ENCODE measurements at regions not wholly inside any gene's neighbourhood (a gene's known extent, or its start where the extent isn't known, plus 50 kb on each side); places are given as distances from the start of the nearest gene placed in this dataset.
"Not testable (repeated sequence)": the region's sequence is repeated elsewhere in the genome, so short reads cannot be mapped to it uniquely, and the experiment has no call there.

DNA sequence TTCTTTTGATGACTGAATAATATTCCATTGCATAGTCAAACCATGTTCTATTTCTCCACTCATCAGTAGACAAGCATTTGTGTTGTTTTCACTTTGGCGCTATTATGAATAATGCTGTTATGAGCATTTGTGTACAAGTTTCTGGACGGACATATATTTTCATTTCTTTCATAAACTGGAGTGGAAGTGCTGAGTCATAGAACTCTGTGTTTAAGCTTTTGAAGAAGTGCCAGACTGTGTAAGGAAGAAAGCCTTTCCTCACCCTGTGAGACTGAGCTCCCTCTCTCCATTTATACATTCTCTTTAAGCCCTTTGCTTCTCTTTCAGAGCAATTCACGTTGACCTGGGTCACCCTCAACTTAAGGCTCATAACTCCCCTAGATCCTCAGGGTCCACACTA is 169.5 kb downstream of the OTOP1 start:
- not testable (repeated sequence) for H3K79me2 ChIP-seq (ENCODE audit: insufficient read depth, low read length); H3K9me2 ChIP-seq (replicated peaks; ENCODE audit: low read depth, low read length); H3K9ac ChIP-seq (ENCODE audit: low read depth, low read length, poor library complexity, severe bottlenecking); H2AFZ ChIP-seq (ENCODE audit: low read length); H3K4me1 ChIP-seq (ENCODE audit: insufficient read depth, low read length, poor library complexity, severe bottlenecking); H3K27me3 ChIP-seq (ENCODE audit: insufficient read depth, low read length, poor library complexity, severe bottlenecking); H3F3A ChIP-seq (ENCODE audit: low read depth); H3K9me3 ChIP-seq (ENCODE audit: insufficient read depth, low read depth, low read length); H3K4me3 ChIP-seq (ENCODE audit: low read length, poor library complexity, severe bottlenecking); H3K4me2 ChIP-seq (ENCODE audit: low read depth, low read length, poor library complexity, severe bottlenecking); H4K20me1 ChIP-seq (ENCODE audit: insufficient read depth, low read length, poor library complexity, severe bottlenecking); H3K36me3 ChIP-seq (ENCODE audit: insufficient read depth, low read length)

DNA sequence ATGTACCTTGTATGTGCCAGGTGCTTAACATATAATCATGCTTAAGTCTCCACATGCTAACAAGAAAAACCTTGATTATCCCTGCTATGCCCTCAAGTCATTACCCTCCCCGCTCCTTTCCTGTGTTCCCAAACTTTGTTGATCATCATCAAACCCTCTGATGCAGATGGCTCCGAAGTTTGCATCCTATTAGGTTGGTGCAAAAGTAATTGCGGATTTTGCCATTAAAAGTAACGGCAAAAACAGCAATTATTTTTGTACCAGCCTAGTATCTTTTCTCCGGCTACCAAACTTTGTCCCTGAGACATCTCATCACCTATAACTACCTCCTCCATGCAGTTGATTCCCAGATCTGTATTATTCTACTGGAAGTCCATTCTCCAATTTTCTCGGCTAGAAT is 142.6 kb downstream of the OTOP1 start:
- not testable (repeated sequence) for H2AFZ ChIP-seq (ENCODE audit: low read length); H3K4me2 ChIP-seq (ENCODE audit: low read depth, low read length, poor library complexity, severe bottlenecking); H3K4me1 ChIP-seq (ENCODE audit: insufficient read depth, low read length, poor library complexity, severe bottlenecking); H3K9ac ChIP-seq (ENCODE audit: low read depth, low read length, poor library complexity, severe bottlenecking); H3K79me2 ChIP-seq (ENCODE audit: insufficient read depth, low read length); H3K4me3 ChIP-seq (ENCODE audit: low read length, poor library complexity, severe bottlenecking); H3K27me3 ChIP-seq (ENCODE audit: insufficient read depth, low read length, poor library complexity, severe bottlenecking); H4K20me1 ChIP-seq (ENCODE audit: insufficient read depth, low read length, poor library complexity, severe bottlenecking); H3K36me3 ChIP-seq (ENCODE audit: insufficient read depth, low read length); H3K9me3 ChIP-seq (ENCODE audit: insufficient read depth, low read depth, low read length); H3F3A ChIP-seq (ENCODE audit: low read depth); H3K9me2 ChIP-seq (replicated peaks; ENCODE audit: low read depth, low read length)

DNA sequence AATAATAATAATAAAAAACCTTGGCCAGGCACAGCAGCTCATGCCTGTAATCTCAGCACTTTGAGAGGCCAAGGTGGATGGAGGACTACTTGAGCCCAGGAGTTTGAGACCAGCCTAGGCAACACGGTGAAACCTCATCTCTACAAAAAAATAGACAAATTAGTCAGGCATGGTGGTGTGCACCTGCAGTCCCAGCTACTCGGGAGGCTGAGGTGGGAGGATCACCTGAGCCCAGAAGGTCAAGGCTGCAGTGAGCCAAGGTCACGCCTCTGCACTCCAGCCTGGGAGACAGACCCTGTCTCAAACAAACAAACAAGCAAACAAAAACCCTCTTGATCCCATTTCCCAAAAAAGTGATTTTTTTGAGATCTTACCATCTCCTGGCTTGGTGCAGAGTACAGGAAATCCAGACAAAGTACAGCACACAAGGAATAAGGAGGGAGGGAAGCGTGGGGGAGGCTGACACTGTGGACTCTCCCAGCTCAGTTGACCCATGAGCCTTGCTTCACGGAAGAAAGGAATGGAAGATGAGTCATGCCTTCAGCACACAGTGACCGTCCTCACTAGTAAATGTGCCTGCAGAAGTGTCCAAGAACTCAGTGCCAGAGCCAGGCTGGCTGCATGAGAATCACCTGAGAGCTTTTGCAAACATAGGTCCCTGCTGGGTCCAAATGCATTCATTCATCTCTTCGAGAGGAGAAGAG is 136.9 kb downstream of the OTOP1 start:
- not testable (repeated sequence) for H3F3A ChIP-seq (ENCODE audit: low read depth); H2AFZ ChIP-seq (ENCODE audit: low read length); H3K4me2 ChIP-seq (ENCODE audit: low read depth, low read length, poor library complexity, severe bottlenecking); H3K9me3 ChIP-seq (ENCODE audit: insufficient read depth, low read depth, low read length); H3K9me2 ChIP-seq (replicated peaks; ENCODE audit: low read depth, low read length); H3K4me3 ChIP-seq (ENCODE audit: low read length, poor library complexity, severe bottlenecking); H4K20me1 ChIP-seq (ENCODE audit: insufficient read depth, low read length, poor library complexity, severe bottlenecking); H3K36me3 ChIP-seq (ENCODE audit: insufficient read depth, low read length); H3K79me2 ChIP-seq (ENCODE audit: insufficient read depth, low read length); H3K4me1 ChIP-seq (ENCODE audit: insufficient read depth, low read length, poor library complexity, severe bottlenecking); H3K27me3 ChIP-seq (ENCODE audit: insufficient read depth, low read length, poor library complexity, severe bottlenecking); H3K9ac ChIP-seq (ENCODE audit: low read depth, low read length, poor library complexity, severe bottlenecking)

DNA sequence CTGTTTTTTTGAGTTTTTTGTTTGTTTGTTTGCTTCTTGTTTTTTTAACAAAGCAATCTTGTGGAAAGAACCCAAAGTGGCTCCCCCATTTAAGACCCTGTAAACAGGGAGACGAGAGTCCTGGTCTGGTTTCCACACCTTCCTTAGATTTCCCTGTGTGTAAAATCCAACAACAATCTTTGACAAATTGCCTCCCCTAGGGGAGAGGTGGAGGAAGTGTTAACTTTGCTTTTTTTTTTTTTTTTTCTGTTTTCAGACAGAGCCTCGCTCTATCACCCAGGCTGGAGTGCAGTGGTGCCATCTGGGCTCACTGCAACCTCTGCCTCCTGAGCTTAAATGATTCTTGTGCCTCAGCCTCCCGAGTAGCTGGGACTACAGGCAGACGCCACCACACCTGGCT is 136.0 kb downstream of the OTOP1 start:
- H3K79me2 ChIP-seq (ENCODE audit: insufficient read depth, low read length); H2AFZ ChIP-seq (ENCODE audit: low read length); H3K4me3 ChIP-seq (ENCODE audit: low read length, poor library complexity, severe bottlenecking); H3K4me1 ChIP-seq (ENCODE audit: insufficient read depth, low read length, poor library complexity, severe bottlenecking); H3K9me3 ChIP-seq (ENCODE audit: insufficient read depth, low read depth, low read length); H3K9me2 ChIP-seq (replicated peaks; ENCODE audit: low read depth, low read length); H3K36me3 ChIP-seq (ENCODE audit: insufficient read depth, low read length); H4K20me1 ChIP-seq (ENCODE audit: insufficient read depth, low read length, poor library complexity, severe bottlenecking); H3F3A ChIP-seq (ENCODE audit: low read depth); H3K9ac ChIP-seq (ENCODE audit: low read depth, low read length, poor library complexity, severe bottlenecking); H3K4me2 ChIP-seq (ENCODE audit: low read depth, low read length, poor library complexity, severe bottlenecking); H3K27me3 ChIP-seq (ENCODE audit: insufficient read depth, low read length, poor library complexity, severe bottlenecking): not testable (repeated sequence)

DNA sequence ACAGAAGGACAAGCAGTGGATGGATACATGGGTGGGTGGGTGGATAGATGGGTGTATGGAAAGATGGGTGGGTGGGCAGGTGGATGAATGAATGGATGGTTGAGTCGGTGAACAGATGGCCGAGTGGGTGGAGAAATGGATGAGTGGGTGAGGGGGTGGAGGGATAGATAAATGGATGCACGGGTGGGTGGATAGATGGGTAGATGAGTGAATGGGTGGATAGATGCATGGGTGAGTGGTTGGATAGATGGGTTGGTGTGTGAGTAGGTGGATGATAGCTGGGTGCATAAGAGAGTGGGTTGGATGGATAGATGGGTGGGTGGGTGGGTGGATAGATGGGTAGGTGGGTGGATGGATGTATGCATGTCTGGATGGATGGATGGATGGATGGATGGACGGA is 134.6 kb downstream of the OTOP1 start:
- H3K79me2 ChIP-seq (ENCODE audit: insufficient read depth, low read length); H4K20me1 ChIP-seq (ENCODE audit: insufficient read depth, low read length, poor library complexity, severe bottlenecking); H3K9me3 ChIP-seq (ENCODE audit: insufficient read depth, low read depth, low read length); H3K9ac ChIP-seq (ENCODE audit: low read depth, low read length, poor library complexity, severe bottlenecking); H3K4me2 ChIP-seq (ENCODE audit: low read depth, low read length, poor library complexity, severe bottlenecking); H3K4me3 ChIP-seq (ENCODE audit: low read length, poor library complexity, severe bottlenecking); H3K36me3 ChIP-seq (ENCODE audit: insufficient read depth, low read length); H3K27me3 ChIP-seq (ENCODE audit: insufficient read depth, low read length, poor library complexity, severe bottlenecking); H3K9me2 ChIP-seq (replicated peaks; ENCODE audit: low read depth, low read length); H3F3A ChIP-seq (ENCODE audit: low read depth); H3K4me1 ChIP-seq (ENCODE audit: insufficient read depth, low read length, poor library complexity, severe bottlenecking); H2AFZ ChIP-seq (ENCODE audit: low read length): not testable (repeated sequence)

DNA sequence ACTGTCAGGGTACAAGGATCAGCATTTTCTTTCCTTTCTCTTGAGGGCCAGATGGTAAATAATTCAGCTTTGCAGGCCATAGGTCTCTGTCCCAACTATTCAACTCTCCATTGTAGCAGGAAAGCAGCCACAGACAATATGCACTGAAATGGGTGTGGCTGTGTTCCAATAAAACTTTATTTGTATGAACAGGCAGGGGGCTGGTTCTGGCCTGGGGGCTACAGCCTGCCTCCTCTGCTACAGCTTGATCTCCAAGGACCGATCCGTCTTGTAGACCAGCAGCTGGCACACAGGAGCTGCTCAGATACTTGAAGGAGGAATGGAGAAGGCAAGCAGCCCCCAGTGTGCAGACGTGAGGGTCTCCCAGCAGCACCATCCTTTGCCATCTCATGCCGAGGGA is 127.1 kb downstream of the OTOP1 start:
- not testable (repeated sequence) for H3K27me3 ChIP-seq (ENCODE audit: insufficient read depth, low read length, poor library complexity, severe bottlenecking); H3K4me3 ChIP-seq (ENCODE audit: low read length, poor library complexity, severe bottlenecking); H3K9ac ChIP-seq (ENCODE audit: low read depth, low read length, poor library complexity, severe bottlenecking); H3K36me3 ChIP-seq (ENCODE audit: insufficient read depth, low read length); H3K9me3 ChIP-seq (ENCODE audit: insufficient read depth, low read depth, low read length); H3K4me2 ChIP-seq (ENCODE audit: low read depth, low read length, poor library complexity, severe bottlenecking); H3F3A ChIP-seq (ENCODE audit: low read depth); H2AFZ ChIP-seq (ENCODE audit: low read length); H4K20me1 ChIP-seq (ENCODE audit: insufficient read depth, low read length, poor library complexity, severe bottlenecking); H3K9me2 ChIP-seq (replicated peaks; ENCODE audit: low read depth, low read length); H3K4me1 ChIP-seq (ENCODE audit: insufficient read depth, low read length, poor library complexity, severe bottlenecking); H3K79me2 ChIP-seq (ENCODE audit: insufficient read depth, low read length)

DNA sequence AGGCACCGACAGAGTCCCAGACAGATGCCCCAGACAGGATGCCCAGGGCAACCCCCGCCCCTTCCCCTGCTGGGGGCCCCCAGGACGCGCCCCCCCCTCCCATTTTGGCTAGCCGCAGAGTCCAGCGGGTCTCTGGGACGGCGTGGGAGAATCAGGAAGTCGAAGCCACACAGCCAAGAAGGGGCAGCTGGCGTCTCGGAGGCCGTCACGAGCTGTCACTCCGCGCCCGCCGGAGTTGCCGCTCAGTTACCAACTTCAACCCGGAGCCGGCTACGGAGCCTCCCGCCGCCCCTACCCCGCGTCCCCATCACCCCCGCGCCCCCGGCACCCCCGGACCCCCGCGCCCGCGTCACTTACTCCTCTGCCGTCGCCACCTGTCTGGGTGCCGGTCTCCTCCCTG is 119.8 kb downstream of the OTOP1 start:
- H3K9ac ChIP-seq (ENCODE audit: low read depth, low read length, poor library complexity, severe bottlenecking); H3K9me2 ChIP-seq (replicated peaks; ENCODE audit: low read depth, low read length); H3K4me2 ChIP-seq (ENCODE audit: low read depth, low read length, poor library complexity, severe bottlenecking); H3F3A ChIP-seq (ENCODE audit: low read depth); H3K4me1 ChIP-seq (ENCODE audit: insufficient read depth, low read length, poor library complexity, severe bottlenecking); H2AFZ ChIP-seq (ENCODE audit: low read length); H4K20me1 ChIP-seq (ENCODE audit: insufficient read depth, low read length, poor library complexity, severe bottlenecking); H3K79me2 ChIP-seq (ENCODE audit: insufficient read depth, low read length); H3K27me3 ChIP-seq (ENCODE audit: insufficient read depth, low read length, poor library complexity, severe bottlenecking); H3K36me3 ChIP-seq (ENCODE audit: insufficient read depth, low read length); H3K9me3 ChIP-seq (ENCODE audit: insufficient read depth, low read depth, low read length): not testable (repeated sequence)
- H3K4me3 ChIP-seq (ENCODE audit: low read length, poor library complexity, severe bottlenecking): peak overlapping the region; percentile 60

Measured in Loucy (cell line).